ENCODE measurements at regions not wholly inside any gene's neighbourhood (a gene's known extent, or its start where the extent isn't known, plus 50 kb on each side); places are given as distances from the start of the nearest gene placed in this dataset.
"Not testable (repeated sequence)": the region's sequence is repeated elsewhere in the genome, so short reads cannot be mapped to it uniquely, and the experiment has no call there.

DNA sequence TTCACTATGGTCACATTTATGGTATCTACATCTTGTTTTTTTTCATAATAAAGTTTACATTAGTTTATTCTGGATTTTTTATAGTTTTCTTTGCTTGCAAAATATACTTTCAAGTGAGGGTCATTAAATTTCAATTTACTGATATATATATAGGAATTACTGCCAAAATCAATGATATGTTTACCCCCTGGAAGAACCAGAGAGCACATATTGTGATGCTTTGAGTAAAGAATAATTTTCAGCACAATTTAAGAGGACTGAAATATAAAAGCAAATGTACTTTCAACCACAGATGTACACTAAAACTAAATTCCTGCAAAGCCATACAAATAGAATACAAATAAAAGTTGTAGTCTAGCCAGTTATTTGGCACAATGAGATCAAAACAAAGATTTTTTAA lies 242.2 kb upstream of the PCDH18 start:
- Histone ChIP-seq H3K9me3 (ENCODE audit: control insufficient read depth, insufficient read depth, low read length) (no peaks in the 10 kb centered on the region), H3K36me3 (ENCODE audit: insufficient read depth, low read length) (no peaks in the 10 kb centered on the region), H3K4me1 (ENCODE audit: insufficient read depth, low read length) (no peaks in the 10 kb centered on the region)

DNA sequence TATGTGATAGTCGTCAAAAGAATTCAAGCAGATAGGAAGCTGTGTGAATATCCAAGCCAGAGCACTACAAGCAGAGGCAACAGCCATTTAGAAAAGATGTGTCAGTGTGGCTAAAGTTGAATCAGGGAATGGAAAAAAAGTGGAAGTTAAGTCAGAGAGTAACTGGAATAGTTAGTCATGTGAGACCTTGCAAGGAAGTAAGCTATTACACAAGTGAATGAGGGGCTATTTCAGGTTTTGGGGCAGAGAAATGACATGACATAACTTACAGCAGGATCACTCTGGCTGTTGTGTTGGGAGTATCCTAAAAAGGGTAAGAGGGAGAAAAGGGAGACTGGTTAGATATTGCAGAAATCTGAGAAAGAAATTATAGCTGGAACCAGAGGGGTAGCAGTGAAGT lies 236.6 kb upstream of the PCDH18 start:
- no peaks in the 10 kb centered on the region for H3K4me1 ChIP-seq (ENCODE audit: insufficient read depth, low read length)
- H3K36me3 ChIP-seq (ENCODE audit: insufficient read depth, low read length), result no peaks in the 10 kb centered on the region
- no peak overlapping the region for H3K9ac ChIP-seq (ENCODE audit: low read depth, low read length)
- H3K9me3 ChIP-seq (ENCODE audit: control insufficient read depth, insufficient read depth, low read length), result no peaks in the 10 kb centered on the region

More for the DNA sequence above, 242.2 kb upstream of the PCDH18 start:
- H3K9ac ChIP-seq (ENCODE audit: low read depth, low read length), result no peak overlapping the region

DNA sequence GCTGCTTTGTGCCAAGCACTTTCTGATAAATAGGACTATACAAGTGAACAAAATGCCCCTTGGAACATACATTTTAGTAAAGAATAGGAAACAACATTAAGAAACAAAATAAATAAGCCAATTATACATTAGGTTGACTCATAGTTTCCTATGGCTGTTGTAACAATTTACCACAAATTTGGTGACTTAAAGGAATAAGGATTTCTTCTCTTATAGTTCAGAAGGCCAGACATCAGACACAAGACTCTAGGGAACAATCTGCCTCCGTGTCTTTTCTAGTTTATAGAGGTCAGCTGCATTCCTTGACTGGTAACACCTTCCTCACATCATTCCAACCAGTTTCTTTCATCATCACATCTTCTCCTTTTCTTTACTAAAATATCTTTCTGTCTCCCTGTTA lies 235.9 kb upstream of the PCDH18 start:
- no peak overlapping the region for H3K9ac ChIP-seq (ENCODE audit: low read depth, low read length)
- no peaks in the 10 kb centered on the region for H3K9me3 ChIP-seq (ENCODE audit: control insufficient read depth, insufficient read depth, low read length)
- H3K4me1 ChIP-seq (ENCODE audit: insufficient read depth, low read length), result no peaks in the 10 kb centered on the region
- H3K36me3 ChIP-seq (ENCODE audit: insufficient read depth, low read length), result no peaks in the 10 kb centered on the region

- Histone ChIP-seq H3K9me3 (ENCODE audit: control insufficient read depth, insufficient read depth, low read length) (no peaks in the 10 kb centered on the region), H3K36me3 (ENCODE audit: insufficient read depth, low read length) (no peaks in the 10 kb centered on the region), H3K9ac (ENCODE audit: low read depth, low read length) (no peak overlapping the region), H3K4me1 (ENCODE audit: insufficient read depth, low read length) (no peaks in the 10 kb centered on the region)
These were observed 230.3 kb upstream of the PCDH18 start for GRCh38 chr4:137762591-137762990.

GRCh38 chr4:137754652-137755471 lies 222.6 kb upstream of the PCDH18 start:
- Histone ChIP-seq H3K36me3 (ENCODE audit: insufficient read depth, low read length) (no peaks in the 10 kb centered on the region), H3K9me3 (ENCODE audit: control insufficient read depth, insufficient read depth, low read length) (no peaks in the 10 kb centered on the region), H3K9ac (ENCODE audit: low read depth, low read length) (no peak overlapping the region), H3K4me1 (ENCODE audit: insufficient read depth, low read length) (peaks cover 6% of the 10 kb centered on the region; the same call in 1 of the 2 replicates)

GRCh38 chr4:137749466-137749865 lies 217.2 kb upstream of the PCDH18 start:
- Histone ChIP-seq H3K36me3 (ENCODE audit: insufficient read depth, low read length) (no peaks in the 10 kb centered on the region), H3K9ac (ENCODE audit: low read depth, low read length) (no peak overlapping the region), H3K4me1 (ENCODE audit: insufficient read depth, low read length) (0 out of 2 replicates have a peak, but pooled peaks cover 4% of the 10 kb centered on the region), H3K9me3 (ENCODE audit: control insufficient read depth, insufficient read depth, low read length) (0 out of 2 replicates have a peak, but pooled peaks cover 6% of the 10 kb centered on the region)

- Histone ChIP-seq H3K4me1 (ENCODE audit: insufficient read depth, low read length) (0 out of 2 replicates have a peak, but pooled peaks cover 5% of the 10 kb centered on the region), H3K9me3 (ENCODE audit: control insufficient read depth, insufficient read depth, low read length) (0 out of 2 replicates have a peak, but pooled peaks cover 6% of the 10 kb centered on the region), H3K36me3 (ENCODE audit: insufficient read depth, low read length) (no peaks in the 10 kb centered on the region), H3K9ac (ENCODE audit: low read depth, low read length) (no peak overlapping the region)
These were observed 216.3 kb upstream of the PCDH18 start for GRCh38 chr4:137748616-137749015.

- Histone ChIP-seq H3K36me3 (ENCODE audit: insufficient read depth, low read length) (no peaks in the 10 kb centered on the region), H3K4me1 (ENCODE audit: insufficient read depth, low read length) (0 out of 2 replicates have a peak, but pooled peaks cover 5% of the 10 kb centered on the region), H3K9me3 (ENCODE audit: control insufficient read depth, insufficient read depth, low read length) (no peaks in the 10 kb centered on the region), H3K9ac (ENCODE audit: low read depth, low read length) (no peak overlapping the region)
These were observed 207.8 kb upstream of the PCDH18 start for GRCh38 chr4:137740141-137740540.

GRCh38 chr4:137739391-137739790 lies 207.1 kb upstream of the PCDH18 start:
- no peaks in the 10 kb centered on the region for H3K9me3 ChIP-seq (ENCODE audit: control insufficient read depth, insufficient read depth, low read length)
- no peaks in the 10 kb centered on the region for H3K36me3 ChIP-seq (ENCODE audit: insufficient read depth, low read length)
- no peak overlapping the region for H3K9ac ChIP-seq (ENCODE audit: low read depth, low read length)
- 0 out of 2 replicates have a peak, but pooled peaks cover under 1% of the 10 kb centered on the region for H3K4me1 ChIP-seq (ENCODE audit: insufficient read depth, low read length)

DNA sequence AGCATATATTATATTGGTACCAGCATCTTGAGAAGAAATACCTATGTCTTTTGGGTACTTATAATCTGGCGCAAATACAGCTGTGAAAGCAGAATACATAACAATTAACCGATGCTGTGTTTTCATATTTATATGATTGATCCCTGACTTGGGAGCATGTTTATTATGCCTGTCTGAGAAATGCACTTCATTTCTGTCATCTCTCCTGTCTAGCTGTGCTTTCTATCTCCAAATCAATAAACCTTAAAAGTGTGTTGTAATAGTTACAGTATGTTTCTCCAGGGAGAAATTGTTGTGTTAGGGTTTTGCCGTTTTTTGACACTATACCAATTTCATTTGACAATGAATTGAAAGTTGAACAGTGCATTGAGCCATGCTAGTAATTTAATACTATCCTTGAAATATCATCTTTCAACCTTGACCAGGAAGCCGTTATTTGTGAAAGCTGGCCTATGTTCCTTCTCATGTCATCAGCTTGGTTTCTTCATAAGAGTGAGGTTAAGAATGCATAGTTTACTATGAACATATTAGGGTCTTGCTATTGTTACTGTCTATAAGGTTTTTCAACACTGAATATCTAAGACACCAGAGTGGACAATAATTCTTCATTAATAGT lies 206.2 kb upstream of the PCDH18 start:
- Histone ChIP-seq H3K36me3 (ENCODE audit: insufficient read depth, low read length) (no peaks in the 10 kb centered on the region), H3K4me1 (ENCODE audit: insufficient read depth, low read length) (no peaks in the 10 kb centered on the region), H3K9ac (ENCODE audit: low read depth, low read length) (no peak overlapping the region), H3K9me3 (ENCODE audit: control insufficient read depth, insufficient read depth, low read length) (no peaks in the 10 kb centered on the region)

DNA sequence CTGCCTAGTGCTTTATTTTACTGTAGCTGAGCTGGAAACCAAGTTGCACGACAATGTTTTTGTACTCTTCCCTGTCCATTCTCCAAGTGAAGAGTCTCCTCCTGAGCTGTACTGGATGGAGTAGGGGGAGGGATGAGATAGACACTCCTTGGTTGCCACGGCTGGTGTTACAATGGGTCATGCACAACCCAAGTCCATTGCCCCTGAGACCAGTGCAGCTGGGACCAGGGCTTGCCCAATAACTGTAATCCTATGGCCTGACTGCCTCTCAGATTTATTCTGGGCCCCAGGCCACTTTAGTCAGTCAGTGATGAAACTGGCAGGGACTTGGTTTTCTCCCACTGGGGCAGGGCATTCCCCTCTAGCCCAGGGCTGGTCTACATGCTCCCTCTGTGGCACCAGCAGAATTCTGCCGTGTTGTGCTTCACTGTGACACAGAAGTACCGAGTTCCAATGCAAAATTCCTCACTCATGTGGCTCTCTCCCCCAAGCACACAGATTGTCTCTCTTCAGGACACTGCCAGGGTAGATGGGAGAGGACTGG lies 203.3 kb upstream of the PCDH18 start:
- Histone ChIP-seq H3K9ac (ENCODE audit: low read depth, low read length) (no peak overlapping the region), H3K9me3 (ENCODE audit: control insufficient read depth, insufficient read depth, low read length) (no peaks in the 10 kb centered on the region), H3K4me1 (ENCODE audit: insufficient read depth, low read length) (no peaks in the 10 kb centered on the region)

DNA sequence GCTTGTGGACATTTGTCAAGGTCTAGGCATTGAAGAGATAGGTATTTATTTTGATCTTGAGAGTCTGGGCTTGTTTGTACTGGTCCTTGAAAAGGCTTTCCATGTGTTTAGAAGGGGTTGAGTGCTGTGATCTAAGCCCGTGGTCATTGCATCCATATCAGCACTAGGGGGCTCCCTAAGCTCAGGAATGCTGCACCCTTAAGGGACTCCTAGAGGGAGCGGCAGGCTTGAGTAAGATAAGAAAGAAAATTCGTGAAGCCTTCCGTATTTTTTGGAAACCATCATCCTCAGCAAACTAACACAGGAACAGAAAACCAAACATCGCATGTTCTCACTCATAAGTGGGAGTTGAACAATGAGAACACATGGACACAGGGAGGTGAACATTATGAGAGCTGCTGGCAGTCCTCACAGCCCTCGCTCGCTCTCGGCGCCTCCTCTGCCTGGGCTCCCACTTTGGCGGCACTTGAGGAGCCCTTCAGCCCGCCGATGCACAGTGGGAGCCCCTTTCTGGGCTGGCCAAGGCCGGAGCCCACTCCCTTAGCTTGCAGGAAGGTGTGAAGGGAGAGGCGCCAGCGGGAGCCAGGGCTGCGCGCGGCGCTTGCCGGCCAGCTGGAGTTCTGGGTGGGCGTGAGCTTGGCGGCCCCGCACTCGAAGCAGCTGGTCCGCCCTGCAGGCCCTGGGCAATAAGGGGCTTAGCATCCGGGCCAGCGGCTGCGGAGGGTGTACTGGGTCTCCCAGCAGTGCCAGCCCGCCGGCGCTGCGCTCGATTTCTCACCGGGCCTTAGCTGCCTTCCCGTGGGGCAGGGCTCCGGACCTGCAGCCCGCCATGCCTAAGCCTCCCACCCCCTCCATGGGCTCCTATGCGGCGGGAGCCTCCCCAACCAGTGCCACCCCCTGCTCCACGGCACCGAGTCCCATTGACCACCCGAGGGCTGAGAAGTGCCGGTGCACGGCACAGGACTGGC lies 201.2 kb upstream of the PCDH18 start:
- H3K9ac ChIP-seq (ENCODE audit: low read depth, low read length); H3K4me1 ChIP-seq (ENCODE audit: insufficient read depth, low read length); H3K36me3 ChIP-seq (ENCODE audit: insufficient read depth, low read length); H3K9me3 ChIP-seq (ENCODE audit: control insufficient read depth, insufficient read depth, low read length): not testable (repeated sequence)

More for the DNA sequence above, 203.3 kb upstream of the PCDH18 start:
- H3K36me3 ChIP-seq (ENCODE audit: insufficient read depth, low read length), result no peaks in the 10 kb centered on the region

DNA sequence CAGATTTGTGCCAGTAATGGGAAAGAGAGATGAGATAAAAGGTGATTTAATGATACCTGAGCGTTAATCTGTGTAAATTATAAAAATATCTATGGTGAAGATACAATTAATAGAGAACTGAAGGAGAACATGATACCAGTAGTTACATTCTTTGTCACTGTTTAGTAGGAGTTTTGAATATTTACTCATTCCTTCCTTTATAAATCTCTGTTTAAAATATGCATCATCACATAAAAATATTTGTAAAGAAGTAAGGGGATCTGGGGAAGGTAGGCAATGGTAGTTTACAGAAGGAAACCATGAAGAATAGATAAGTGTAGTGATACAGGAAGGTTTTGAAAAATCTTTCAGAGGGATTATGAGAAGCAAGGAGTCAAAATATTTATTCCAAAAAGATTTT lies 190.6 kb upstream of the PCDH18 start:
- H3K9me3 ChIP-seq (ENCODE audit: control insufficient read depth, insufficient read depth, low read length), result no peaks in the 10 kb centered on the region; the same call in 1 of the 2 replicates
- no peaks in the 10 kb centered on the region for H3K4me1 ChIP-seq (ENCODE audit: insufficient read depth, low read length)
- H3K36me3 ChIP-seq (ENCODE audit: insufficient read depth, low read length), result no peaks in the 10 kb centered on the region
- no peak overlapping the region for H3K9ac ChIP-seq (ENCODE audit: low read depth, low read length)

DNA sequence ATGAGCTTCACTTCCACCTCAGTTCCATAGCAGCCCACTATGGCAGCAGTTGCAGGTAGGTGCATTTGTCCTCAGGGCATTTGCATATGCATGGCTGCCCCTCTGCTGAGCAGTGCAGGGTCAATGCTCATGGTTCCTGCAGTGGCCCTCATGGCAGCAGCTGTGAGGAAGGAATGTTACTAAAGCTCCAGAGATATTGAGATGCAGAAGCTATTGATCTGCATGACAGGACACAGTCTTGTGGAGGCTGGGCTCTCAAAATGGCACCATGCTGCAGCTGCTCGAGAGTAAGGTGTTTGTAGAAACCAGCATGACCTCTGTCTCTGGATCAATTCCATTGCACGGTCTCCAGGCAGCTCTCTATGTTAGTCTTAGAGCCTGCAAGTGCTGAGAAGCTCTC lies 179.2 kb upstream of the PCDH18 start:
- Histone ChIP-seq H3K36me3 (ENCODE audit: insufficient read depth, low read length) (no peaks in the 10 kb centered on the region), H3K9me3 (ENCODE audit: control insufficient read depth, insufficient read depth, low read length) (no peaks in the 10 kb centered on the region), H3K9ac (ENCODE audit: low read depth, low read length) (no peak overlapping the region), H3K4me1 (ENCODE audit: insufficient read depth, low read length) (no peaks in the 10 kb centered on the region; the same call in 1 of the 2 replicates)

All from ES-I3 (cell line).